ENCODE measurements at regions not wholly inside any gene's neighbourhood (a gene's known extent, or its start where the extent isn't known, plus 50 kb on each side); places are given as distances from the start of the nearest gene placed in this dataset.

DNA sequence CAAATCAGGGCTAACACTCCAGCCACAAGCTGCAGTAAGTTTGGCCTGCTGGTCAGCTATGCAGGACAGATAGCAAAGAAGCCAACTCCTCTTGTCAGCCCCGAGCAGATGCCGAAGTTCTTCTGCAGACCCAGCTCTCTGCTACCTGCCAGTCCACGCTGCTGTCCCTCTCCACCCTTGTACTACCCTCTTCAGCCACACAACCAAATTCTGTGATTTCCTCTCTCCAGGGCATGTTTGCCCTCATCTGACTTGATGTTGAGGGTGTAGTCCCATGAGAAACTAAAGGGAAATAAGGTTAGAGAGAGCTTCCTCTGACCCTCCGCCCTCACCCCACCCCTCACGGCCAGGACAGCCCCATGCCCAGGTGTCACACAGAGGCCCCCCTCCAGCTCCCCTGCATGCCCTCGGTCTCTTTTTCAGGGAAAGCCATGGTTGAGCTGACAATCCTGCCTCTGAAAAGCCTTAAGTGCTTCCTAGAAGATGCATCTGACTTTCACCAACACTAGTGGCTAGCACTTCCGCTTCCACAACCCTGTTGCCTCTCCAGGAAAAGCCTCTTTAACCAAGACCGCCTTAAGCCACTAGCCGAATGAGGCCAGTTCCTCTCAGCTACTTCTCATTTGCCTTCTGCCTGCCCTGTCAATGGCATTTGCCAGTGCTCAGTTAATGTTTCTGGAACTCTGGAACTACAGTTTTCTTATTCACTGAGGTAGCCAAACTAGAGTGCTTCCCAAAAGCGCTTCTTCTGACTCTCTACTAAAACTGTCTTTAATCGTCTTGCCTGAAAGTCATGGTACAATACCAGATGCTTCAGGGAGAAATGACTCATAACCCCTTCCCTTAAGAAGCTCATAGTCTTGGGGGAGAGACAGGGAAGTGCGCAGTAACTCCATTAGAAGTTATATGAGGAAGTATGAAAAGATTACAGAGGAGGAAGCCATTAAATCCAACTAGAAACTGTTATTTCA is 300.4 kb upstream of the STT3B start:
- no peak for DNase-seq (ENCODE audit: low spot score)

GRCh38 chr3:31234145-31234544 is 298.6 kb upstream of the STT3B start:
- no peak for DNase-seq (ENCODE audit: low spot score)
- in situ Hi-C loops (cut with HindIII; ENCODE audit: low sequenced_read_pairs) = no loop called here

More for the DNA sequence above, 300.4 kb upstream of the STT3B start:
- in situ Hi-C loops (cut with HindIII; ENCODE audit: low sequenced_read_pairs) = no loop called here

DNA sequence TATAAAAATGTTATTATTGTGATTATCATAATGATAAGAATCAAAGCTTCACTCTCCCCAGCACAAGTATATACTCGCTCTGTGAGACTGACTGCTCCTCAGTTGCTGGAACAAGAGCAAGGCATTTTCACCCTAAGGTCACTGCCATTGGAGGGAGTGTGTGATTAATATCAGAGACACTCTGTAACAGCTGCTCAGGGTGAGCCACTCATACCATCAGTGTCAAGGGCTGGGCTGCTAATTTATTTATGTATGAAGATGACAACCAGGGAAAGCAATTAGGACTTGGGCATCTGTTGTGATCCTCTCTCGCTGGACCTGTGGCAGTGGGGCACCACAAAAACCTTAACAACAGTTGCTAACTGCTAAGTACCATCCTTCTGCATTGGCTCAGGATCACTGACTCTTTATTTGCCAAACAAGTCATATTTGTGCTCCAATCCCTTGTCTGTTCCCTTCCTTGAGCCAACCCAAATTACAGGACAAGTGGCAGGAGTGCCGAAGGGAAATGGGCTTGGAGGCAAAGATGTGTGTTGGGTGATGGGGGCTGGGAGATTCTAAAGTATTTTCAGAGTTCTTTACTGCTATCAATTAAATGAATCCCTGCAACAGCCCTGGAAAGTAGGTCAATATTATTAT is 297.5 kb upstream of the STT3B start:
- in situ Hi-C loops (cut with HindIII; ENCODE audit: low sequenced_read_pairs) = no loop called here
- no peak for DNase-seq (ENCODE audit: low spot score)

GRCh38 chr3:31237887-31238286 is 294.8 kb upstream of the STT3B start:
- DNase-seq (ENCODE audit: low spot score) = no peak
- in situ Hi-C loops (cut with HindIII; ENCODE audit: low sequenced_read_pairs) = no loop called here

- in situ Hi-C loops (cut with HindIII; ENCODE audit: low sequenced_read_pairs) = no loop called here
- DNase-seq (ENCODE audit: low spot score) = no peak
These were observed 292.7 kb upstream of the STT3B start for GRCh38 chr3:31240013-31240412.

GRCh38 chr3:31240466-31240865 is 292.3 kb upstream of the STT3B start:
- in situ Hi-C loops (cut with HindIII; ENCODE audit: low sequenced_read_pairs) = no loop called here

GRCh38 chr3:31240874-31241273 is 291.9 kb upstream of the STT3B start:
- DNase-seq (ENCODE audit: low spot score) = no peak
- in situ Hi-C loops (cut with HindIII; ENCODE audit: low sequenced_read_pairs) = no loop called here

More at GRCh38 chr3:31240466-31240865, 292.3 kb upstream of the STT3B start:
- no peak for DNase-seq (ENCODE audit: low spot score)

GRCh38 chr3:31241533-31241932 is 291.2 kb upstream of the STT3B start:
- in situ Hi-C loops (cut with HindIII; ENCODE audit: low sequenced_read_pairs) = no loop called here
- no peak for DNase-seq (ENCODE audit: low spot score)

- DNase-seq (ENCODE audit: low spot score) = no peak
- in situ Hi-C loops (cut with HindIII; ENCODE audit: low sequenced_read_pairs) = no loop called here
These were observed 290.4 kb upstream of the STT3B start for GRCh38 chr3:31242026-31242960.

GRCh38 chr3:31244929-31245817 is 287.6 kb upstream of the STT3B start:
- in situ Hi-C loops (cut with HindIII; ENCODE audit: low sequenced_read_pairs) = no loop called here
- DNase-seq (ENCODE audit: low spot score) = no peak

GRCh38 chr3:31246293-31247062 is 286.2 kb upstream of the STT3B start:
- in situ Hi-C loops (cut with HindIII; ENCODE audit: low sequenced_read_pairs) = no loop called here
- no peak for DNase-seq (ENCODE audit: low spot score)

- no peak for DNase-seq (ENCODE audit: low spot score)
- in situ Hi-C loops (cut with HindIII; ENCODE audit: low sequenced_read_pairs) = no loop called here
These were observed 285.7 kb upstream of the STT3B start for GRCh38 chr3:31247063-31247447.

GRCh38 chr3:31247850-31248562 is 284.7 kb upstream of the STT3B start:
- in situ Hi-C loops (cut with HindIII; ENCODE audit: low sequenced_read_pairs) = no loop called here
- DNase-seq (ENCODE audit: low spot score) = no peak

GRCh38 chr3:31248563-31248992 is 284.1 kb upstream of the STT3B start:
- no peak for DNase-seq (ENCODE audit: low spot score)
- in situ Hi-C loops (cut with HindIII; ENCODE audit: low sequenced_read_pairs) = no loop called here

- in situ Hi-C loops (cut with HindIII; ENCODE audit: low sequenced_read_pairs) = no loop called here
- DNase-seq (ENCODE audit: low spot score) = no peak
These were observed 283.2 kb upstream of the STT3B start for GRCh38 chr3:31249545-31249944.

DNA sequence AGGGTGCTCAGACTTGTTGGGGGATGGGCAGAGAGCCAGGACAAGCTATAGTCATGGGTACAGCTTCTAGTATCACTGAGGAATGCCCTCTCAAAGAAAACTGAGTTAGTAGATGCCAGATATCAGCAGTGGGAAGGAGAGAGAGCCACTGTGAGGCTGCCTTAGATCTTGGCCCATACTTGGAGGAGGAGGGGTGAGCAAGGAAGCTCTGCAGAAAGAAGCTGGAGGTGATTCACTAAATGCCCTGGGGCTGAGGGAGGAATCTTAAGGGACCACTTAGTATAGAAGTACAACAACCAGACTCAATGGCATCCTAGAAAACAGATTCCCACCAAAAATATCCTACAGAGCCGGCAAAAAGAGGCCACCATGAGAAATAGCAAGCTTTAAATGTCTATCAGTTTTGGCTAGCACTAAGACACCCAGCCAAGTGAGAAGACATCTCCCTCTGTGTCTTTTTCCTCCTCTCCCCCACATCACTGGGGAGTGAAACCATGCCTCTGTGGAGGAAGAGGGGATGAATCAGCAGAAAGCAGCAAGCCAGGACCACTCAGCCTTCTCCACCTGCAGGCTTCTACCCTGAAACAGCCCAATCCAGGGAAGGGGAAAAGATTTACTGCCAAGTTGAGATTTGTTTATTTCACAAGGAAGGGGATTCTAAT is 282.5 kb upstream of the STT3B start:
- no peak for DNase-seq (ENCODE audit: low spot score)
- in situ Hi-C loops (cut with HindIII; ENCODE audit: low sequenced_read_pairs) = no loop called here

DNA sequence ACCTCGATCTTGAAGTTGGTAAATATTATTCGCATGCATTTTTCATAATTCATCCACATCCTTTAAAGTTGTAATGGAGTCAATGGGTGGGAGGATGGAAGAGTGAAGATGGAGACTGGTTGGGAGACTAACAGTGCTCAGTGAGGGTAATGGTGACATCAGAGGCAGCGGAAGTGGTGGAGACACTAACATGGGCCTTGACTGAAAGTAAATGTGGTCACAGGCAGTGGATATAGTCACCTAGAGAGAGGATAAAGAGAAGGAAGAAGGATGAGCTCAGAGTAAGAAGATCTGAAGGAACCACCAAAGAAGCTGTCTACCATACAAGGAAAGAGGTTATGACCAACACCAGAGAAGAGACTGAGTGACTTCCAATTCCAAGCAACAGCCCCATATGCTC is 281.6 kb upstream of the STT3B start:
- no peak for DNase-seq (ENCODE audit: low spot score)
- in situ Hi-C loops (cut with HindIII; ENCODE audit: low sequenced_read_pairs) = no loop called here

All from G401 (cell line).